ENCODE measurements at regions not wholly inside any gene's neighbourhood (a gene's known extent, or its start where the extent isn't known, plus 50 kb on each side); places are given as distances from the start of the nearest gene placed in this dataset.
A peak's percentile ranks its signal among the peaks of the same experiment; 100 is the strongest.

- no peaks in the 10 kb centered on the region for H3K9me3 ChIP-seq (ENCODE audit: control insufficient read depth, low read length)
- no peaks in the 10 kb centered on the region for H3K27me3 ChIP-seq (replicated peaks; ENCODE audit: control insufficient read depth, insufficient read depth, low read length)
- no peak overlapping the region for H3K4me3 ChIP-seq (ENCODE audit: low read length)
- no peak for DNase-seq (ENCODE audit: low read depth)
- H3K9ac ChIP-seq (ENCODE audit: low read length) = no peak overlapping the region
- no peaks in the 10 kb centered on the region for H3K36me3 ChIP-seq (ENCODE audit: control insufficient read depth, insufficient read depth, low read length, severe bottlenecking)
- no peaks in the 10 kb centered on the region for H3K4me1 ChIP-seq (ENCODE audit: control insufficient read depth, insufficient read depth, low read length)
These were observed 325.6 kb downstream of the UBE3D start for GRCh38 chr6:82740072-82740471.

- no peak overlapping the region for H3K9ac ChIP-seq (ENCODE audit: low read length)
- H3K36me3 ChIP-seq (ENCODE audit: control insufficient read depth, insufficient read depth, low read length, severe bottlenecking) = no peaks in the 10 kb centered on the region
- peak; percentile 9 for DNase-seq (ENCODE audit: low read depth)
- H3K4me3 ChIP-seq (ENCODE audit: low read length) = no peak overlapping the region
- no peaks in the 10 kb centered on the region for H3K27me3 ChIP-seq (replicated peaks; ENCODE audit: control insufficient read depth, insufficient read depth, low read length)
- no peaks in the 10 kb centered on the region for H3K9me3 ChIP-seq (ENCODE audit: control insufficient read depth, low read length)
- no peaks in the 10 kb centered on the region for H3K4me1 ChIP-seq (ENCODE audit: control insufficient read depth, insufficient read depth, low read length)
These were observed 324.2 kb downstream of the UBE3D start for GRCh38 chr6:82741325-82741995.

- DNase-seq (ENCODE audit: low read depth) = no peak
- H3K27me3 ChIP-seq (replicated peaks; ENCODE audit: control insufficient read depth, insufficient read depth, low read length) = no peaks in the 10 kb centered on the region
- H3K4me3 ChIP-seq (ENCODE audit: low read length) = no peak overlapping the region
- no peaks in the 10 kb centered on the region for H3K9me3 ChIP-seq (ENCODE audit: control insufficient read depth, low read length)
- no peak overlapping the region for H3K9ac ChIP-seq (ENCODE audit: low read length)
- H3K4me1 ChIP-seq (ENCODE audit: control insufficient read depth, insufficient read depth, low read length) = no peaks in the 10 kb centered on the region
- no peaks in the 10 kb centered on the region for H3K36me3 ChIP-seq (ENCODE audit: control insufficient read depth, insufficient read depth, low read length, severe bottlenecking)
These were observed 323.6 kb downstream of the UBE3D start for GRCh38 chr6:82741996-82742385.

GRCh38 chr6:82744286-82745015 lies 321.2 kb downstream of the UBE3D start:
- H3K9ac ChIP-seq (ENCODE audit: low read length) = no peak overlapping the region
- no peaks in the 10 kb centered on the region for H3K9me3 ChIP-seq (ENCODE audit: control insufficient read depth, low read length)
- no peak for DNase-seq (ENCODE audit: low read depth)
- H3K4me3 ChIP-seq (ENCODE audit: low read length) = no peak overlapping the region
- H3K4me1 ChIP-seq (ENCODE audit: control insufficient read depth, insufficient read depth, low read length) = no peaks in the 10 kb centered on the region
- H3K27me3 ChIP-seq (replicated peaks; ENCODE audit: control insufficient read depth, insufficient read depth, low read length) = no peaks in the 10 kb centered on the region
- H3K36me3 ChIP-seq (ENCODE audit: control insufficient read depth, insufficient read depth, low read length, severe bottlenecking) = no peaks in the 10 kb centered on the region

GRCh38 chr6:82750556-82750955 lies 315.1 kb downstream of the UBE3D start:
- H3K36me3 ChIP-seq (ENCODE audit: control insufficient read depth, insufficient read depth, low read length, severe bottlenecking) = no peaks in the 10 kb centered on the region
- H3K27me3 ChIP-seq (replicated peaks; ENCODE audit: control insufficient read depth, insufficient read depth, low read length) = no peaks in the 10 kb centered on the region
- H3K4me3 ChIP-seq (ENCODE audit: low read length) = no peak overlapping the region
- no peak overlapping the region for H3K9ac ChIP-seq (ENCODE audit: low read length)
- no peaks in the 10 kb centered on the region for H3K9me3 ChIP-seq (ENCODE audit: control insufficient read depth, low read length)
- H3K4me1 ChIP-seq (ENCODE audit: control insufficient read depth, insufficient read depth, low read length) = no peaks in the 10 kb centered on the region
- DNase-seq (ENCODE audit: low read depth) = peak; percentile 79

- no peaks in the 10 kb centered on the region for H3K27me3 ChIP-seq (replicated peaks; ENCODE audit: control insufficient read depth, insufficient read depth, low read length)
- no peak for DNase-seq (ENCODE audit: low read depth)
- no peak overlapping the region for H3K9ac ChIP-seq (ENCODE audit: low read length)
- H3K4me1 ChIP-seq (ENCODE audit: control insufficient read depth, insufficient read depth, low read length) = no peaks in the 10 kb centered on the region
- H3K4me3 ChIP-seq (ENCODE audit: low read length) = no peak overlapping the region
- no peaks in the 10 kb centered on the region for H3K9me3 ChIP-seq (ENCODE audit: control insufficient read depth, low read length)
- no peaks in the 10 kb centered on the region for H3K36me3 ChIP-seq (ENCODE audit: control insufficient read depth, insufficient read depth, low read length, severe bottlenecking)
These were observed 313.9 kb downstream of the UBE3D start for GRCh38 chr6:82751718-82752117.

- no peaks in the 10 kb centered on the region for H3K36me3 ChIP-seq (ENCODE audit: control insufficient read depth, insufficient read depth, low read length, severe bottlenecking)
- DNase-seq (ENCODE audit: low read depth) = peak; percentile 59
These were observed 303.8 kb downstream of the UBE3D start for GRCh38 chr6:82761674-82762345.

GRCh38 chr6:82766476-82766875 lies 299.2 kb downstream of the UBE3D start:
- Histone ChIP-seq H3K4me1 (ENCODE audit: control insufficient read depth, insufficient read depth, low read length) (no peaks in the 10 kb centered on the region), H3K9ac (ENCODE audit: low read length) (no peak overlapping the region), H3K4me3 (ENCODE audit: low read length) (no peak overlapping the region), H3K9me3 (ENCODE audit: control insufficient read depth, low read length) (no peaks in the 10 kb centered on the region), H3K27me3 (replicated peaks; ENCODE audit: control insufficient read depth, insufficient read depth, low read length) (no peaks in the 10 kb centered on the region), H3K36me3 (ENCODE audit: control insufficient read depth, insufficient read depth, low read length, severe bottlenecking) (no peaks in the 10 kb centered on the region)
- DNase-seq (ENCODE audit: low read depth) = no peak

More at GRCh38 chr6:82761674-82762345, 303.8 kb downstream of the UBE3D start:
- no peaks in the 10 kb centered on the region for H3K9me3 ChIP-seq (ENCODE audit: control insufficient read depth, low read length)
- no peaks in the 10 kb centered on the region for H3K4me1 ChIP-seq (ENCODE audit: control insufficient read depth, insufficient read depth, low read length)
- no peaks in the 10 kb centered on the region for H3K27me3 ChIP-seq (replicated peaks; ENCODE audit: control insufficient read depth, insufficient read depth, low read length)
- H3K9ac ChIP-seq (ENCODE audit: low read length) = no peak overlapping the region
- H3K4me3 ChIP-seq (ENCODE audit: low read length) = no peak overlapping the region

- Histone ChIP-seq H3K27me3 (replicated peaks; ENCODE audit: control insufficient read depth, insufficient read depth, low read length) (no peaks in the 10 kb centered on the region), H3K36me3 (ENCODE audit: control insufficient read depth, insufficient read depth, low read length, severe bottlenecking) (no peaks in the 10 kb centered on the region), H3K9ac (ENCODE audit: low read length) (no peak overlapping the region), H3K4me3 (ENCODE audit: low read length) (no peak overlapping the region), H3K4me1 (ENCODE audit: control insufficient read depth, insufficient read depth, low read length) (no peaks in the 10 kb centered on the region), H3K9me3 (ENCODE audit: control insufficient read depth, low read length) (no peaks in the 10 kb centered on the region)
- no peak for DNase-seq (ENCODE audit: low read depth)
These were observed 298.6 kb downstream of the UBE3D start for GRCh38 chr6:82767037-82767436.

GRCh38 chr6:82767447-82767846 lies 298.2 kb downstream of the UBE3D start:
- H3K27me3 ChIP-seq (replicated peaks; ENCODE audit: control insufficient read depth, insufficient read depth, low read length) = no peaks in the 10 kb centered on the region
- H3K4me1 ChIP-seq (ENCODE audit: control insufficient read depth, insufficient read depth, low read length) = no peaks in the 10 kb centered on the region
- H3K4me3 ChIP-seq (ENCODE audit: low read length) = no peak overlapping the region
- DNase-seq (ENCODE audit: low read depth) = no peak
- no peaks in the 10 kb centered on the region for H3K36me3 ChIP-seq (ENCODE audit: control insufficient read depth, insufficient read depth, low read length, severe bottlenecking)
- no peaks in the 10 kb centered on the region for H3K9me3 ChIP-seq (ENCODE audit: control insufficient read depth, low read length)
- H3K9ac ChIP-seq (ENCODE audit: low read length) = no peak overlapping the region

GRCh38 chr6:82772851-82773717 lies 292.6 kb downstream of the UBE3D start:
- no peak for DNase-seq (ENCODE audit: low read depth)
- Histone ChIP-seq H3K36me3 (ENCODE audit: control insufficient read depth, insufficient read depth, low read length, severe bottlenecking) (no peaks in the 10 kb centered on the region), H3K4me1 (ENCODE audit: control insufficient read depth, insufficient read depth, low read length) (peaks cover 8% of the 10 kb centered on the region), H3K27me3 (replicated peaks; ENCODE audit: control insufficient read depth, insufficient read depth, low read length) (no peaks in the 10 kb centered on the region), H3K4me3 (ENCODE audit: low read length) (no peak overlapping the region), H3K9ac (ENCODE audit: low read length) (no peak overlapping the region), H3K9me3 (ENCODE audit: control insufficient read depth, low read length) (no peaks in the 10 kb centered on the region)
